Skin epidermis (tissue), 12 donors: ENCODE measurements at regions not wholly inside any gene's neighbourhood (a gene's known extent, or its start where the extent isn't known, plus 50 kb on each side); places are given as distances from the start of the nearest gene placed in this dataset.
A peak's percentile ranks its signal among the peaks of the same experiment; 100 is the strongest.
"Not testable (repeated sequence)": the region's sequence is repeated elsewhere in the genome, so short reads cannot be mapped to it uniquely, and the experiment has no call there.

Source experiments
- H3K27ac ChIP-seq, 21 experiments: fragments of 200-600 bp; sonication (generic) in 11 of 21; one replicate each; pipeline ENCODE4 v1.5.0; 2020; ENCODE audit warnings: mild to moderate bottlenecking in 3 of 21, inconsistent platforms in 2 of 21, moderate library complexity in 2 of 21
- H3K4me3 ChIP-seq, 7 experiments: fragments of 200-600 bp; sonication (generic) in 2 of 7; one replicate each; pipeline ENCODE4 v1.5.0; 2020; ENCODE audit warnings: inconsistent platforms in 2 of 7, mild to moderate bottlenecking in 2 of 7, moderate library complexity in 1 of 7

DNA sequence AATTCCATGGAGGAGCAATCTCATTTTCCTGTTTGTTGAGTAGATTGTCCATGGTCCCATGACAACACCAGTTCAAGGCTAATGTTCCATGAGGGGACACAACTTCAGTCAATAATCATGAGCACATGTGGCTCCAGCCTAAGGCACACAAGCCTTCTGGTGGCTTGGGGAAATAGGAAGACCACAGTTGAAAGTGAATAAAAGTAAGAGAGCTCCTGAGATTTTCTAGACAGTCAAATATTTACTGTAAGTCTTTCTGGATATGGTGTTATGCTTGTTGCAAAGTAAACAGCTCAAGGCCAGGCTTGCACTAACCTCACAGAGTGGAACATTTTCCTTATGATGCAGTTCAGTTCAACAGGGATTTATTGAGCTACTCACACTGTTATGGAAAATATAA, 206.9 kb upstream of the SLC38A2 start:
- no peak overlapping the region for H3K27ac ChIP-seq
- H3K4me3 ChIP-seq: no peak overlapping the region

DNA sequence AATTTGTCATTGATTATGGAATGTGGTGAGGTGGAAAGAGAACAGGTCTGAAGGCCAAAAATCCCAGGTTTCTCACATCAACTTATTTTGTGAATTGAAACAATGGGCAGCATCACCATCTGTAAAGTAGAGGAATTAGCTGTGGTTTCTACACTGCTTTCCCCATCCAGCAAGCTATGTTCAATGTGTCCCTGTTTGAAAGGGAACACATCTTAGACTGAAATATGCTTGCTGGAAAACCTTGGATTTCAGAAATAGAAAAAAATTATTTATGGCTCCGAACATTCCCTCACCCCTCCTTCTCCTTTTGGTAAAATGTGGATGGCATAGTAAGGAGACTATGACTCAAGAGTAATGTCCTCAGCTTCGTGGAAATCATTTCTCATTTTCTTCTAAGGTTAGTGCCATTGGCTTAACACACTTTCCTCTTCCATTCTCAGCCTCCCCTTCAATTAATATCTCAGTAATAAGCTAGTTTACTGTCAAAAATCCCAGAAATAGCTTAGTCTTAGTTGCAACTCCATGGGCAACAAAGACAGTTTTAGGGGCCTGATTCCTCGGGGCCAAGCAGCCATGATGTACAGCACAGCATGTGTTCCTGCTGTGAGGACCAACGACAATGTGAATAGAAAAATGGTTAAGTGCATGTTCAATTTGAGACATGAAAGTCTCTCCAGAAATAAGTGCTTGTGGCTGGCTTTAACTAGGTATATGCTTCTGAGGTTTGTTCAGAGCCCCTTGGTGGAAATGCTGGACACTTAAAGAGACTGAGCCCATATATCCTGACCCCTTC, 205.8 kb upstream of the SLC38A2 start:
- H3K4me3 ChIP-seq: no peak overlapping the region
- H3K27ac ChIP-seq: peak overlapping the region in 6 of 21 experiments; percentile 1 to 66 (median 42)

DNA sequence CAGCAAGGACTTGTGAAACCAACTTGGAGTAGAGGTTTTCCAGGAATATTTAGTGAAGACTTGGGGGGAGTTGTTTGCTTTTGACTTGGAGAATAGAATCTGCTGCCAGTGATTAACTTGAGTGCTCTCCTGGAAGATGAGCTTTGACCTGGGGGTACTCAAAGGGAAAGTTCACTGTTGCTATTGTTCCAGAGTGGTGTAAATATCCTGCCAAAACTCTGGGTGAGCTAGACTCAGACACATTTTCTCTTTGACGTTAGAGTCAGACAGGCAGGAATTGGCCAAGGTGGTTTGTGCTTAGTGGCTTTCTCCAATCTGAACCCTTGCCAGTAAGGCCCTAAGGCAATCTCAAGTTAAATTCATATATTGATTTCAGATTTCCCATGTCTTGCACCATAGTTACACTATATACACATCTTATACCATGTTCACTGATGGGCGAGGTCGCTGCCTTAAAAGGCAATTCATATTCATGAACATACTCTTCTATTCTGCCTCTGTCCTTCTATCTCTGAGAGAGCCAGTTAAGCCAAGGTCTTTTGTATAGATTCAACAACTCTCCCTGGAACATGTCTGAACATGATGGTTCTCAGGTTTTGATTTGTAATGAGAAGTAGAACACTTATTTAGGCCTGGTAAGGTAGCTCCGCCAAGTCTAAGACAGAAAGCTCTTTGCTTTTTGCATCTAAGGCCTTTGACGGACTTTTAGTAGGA, 204.6 kb upstream of the SLC38A2 start:
- Histone ChIP-seq H3K27ac (peak overlapping the region in 8 of 21 experiments; percentile 5 to 66 (median 42)), H3K4me3 (no peak overlapping the region)

DNA sequence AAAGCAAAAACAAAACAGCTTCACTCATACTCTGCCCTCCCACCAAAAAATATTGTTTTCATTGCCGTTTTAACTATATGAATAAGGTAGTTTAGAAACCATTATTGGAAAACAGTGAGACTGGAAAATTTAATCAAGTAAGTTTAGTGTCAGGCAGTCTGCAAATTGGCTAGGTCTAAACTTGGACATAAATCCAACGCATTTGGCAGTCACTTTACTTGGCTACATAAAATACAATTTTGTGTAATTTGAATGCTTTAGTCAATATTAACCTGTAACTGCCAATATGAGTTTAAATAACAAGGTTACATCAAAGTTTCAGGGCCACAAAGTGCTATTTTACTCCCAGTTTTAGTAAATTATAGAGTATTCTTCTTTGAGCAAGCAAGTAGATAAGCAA, 202.3 kb upstream of the SLC38A2 start:
- H3K4me3 ChIP-seq: no peak overlapping the region
- no peak overlapping the region for H3K27ac ChIP-seq

DNA sequence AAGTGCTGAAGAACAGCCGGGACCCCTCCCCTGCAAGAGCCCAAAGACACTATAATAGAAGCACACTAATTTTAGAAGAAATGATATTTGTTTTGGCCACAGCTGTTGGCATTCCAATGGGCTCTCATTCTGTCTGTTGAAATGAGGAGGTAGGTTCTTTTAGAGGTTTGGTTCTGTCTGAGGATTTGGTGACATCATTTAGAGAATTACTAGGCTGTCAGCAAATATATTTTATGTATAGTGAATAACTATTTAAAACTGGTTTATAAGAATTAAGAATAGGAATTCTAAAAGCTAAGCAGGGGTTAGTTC, 200.7 kb upstream of the SLC38A2 start:
- H3K27ac ChIP-seq: no peak overlapping the region
- no peak overlapping the region for H3K4me3 ChIP-seq

DNA sequence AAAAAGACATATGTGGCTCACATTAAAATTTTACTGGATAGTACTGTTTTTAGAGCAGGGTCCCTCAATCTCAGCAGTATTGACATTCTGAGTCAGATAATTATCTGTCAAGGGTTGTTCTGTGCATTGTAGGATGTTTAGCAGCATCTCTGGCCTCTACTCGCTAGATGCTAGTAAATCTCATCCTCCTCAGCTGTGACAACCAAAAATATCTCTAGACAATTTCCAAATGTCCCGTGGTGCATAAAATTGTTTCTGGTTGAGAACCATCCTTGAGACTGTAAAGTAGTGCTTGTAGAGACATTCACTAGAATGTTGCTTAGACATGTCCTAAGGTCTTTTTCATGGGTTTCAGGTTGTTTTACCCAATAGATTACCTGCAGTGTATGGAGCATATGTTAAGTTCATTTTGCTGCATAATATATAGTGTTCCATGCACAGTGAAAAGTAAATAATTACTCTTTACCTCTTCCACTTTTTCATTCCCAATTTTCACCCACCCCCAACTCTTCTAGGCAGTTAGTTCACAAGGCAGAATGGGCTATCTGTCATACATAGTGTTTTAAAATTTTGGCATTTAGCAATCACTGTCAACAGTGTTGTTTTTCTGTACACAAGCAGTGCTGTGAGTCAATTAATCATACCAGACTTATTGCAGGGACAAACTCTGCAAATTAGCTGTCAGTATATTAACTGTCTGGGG, 200.2 kb upstream of the SLC38A2 start:
- Histone ChIP-seq H3K27ac (no peak overlapping the region), H3K4me3 (no peak overlapping the region)

DNA sequence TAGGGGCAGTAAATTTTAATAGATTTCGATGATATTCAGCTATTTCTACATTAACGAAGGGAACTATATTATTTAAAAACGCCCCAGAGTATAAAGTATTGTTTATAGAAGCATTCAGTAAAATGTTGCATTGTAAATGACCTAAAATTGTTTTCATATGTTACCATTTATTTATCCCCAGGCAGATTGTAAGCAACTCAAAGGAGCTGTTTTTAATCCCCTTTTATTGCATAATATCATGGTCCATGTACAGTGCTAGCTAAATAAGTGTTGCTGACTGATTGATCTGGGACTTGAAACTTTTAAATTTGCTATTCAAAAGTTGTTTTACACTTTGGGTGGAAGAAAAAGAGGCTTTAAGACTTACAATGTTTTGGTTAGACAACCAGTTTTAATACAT, 199.0 kb upstream of the SLC38A2 start:
- H3K27ac ChIP-seq: no peak overlapping the region
- H3K4me3 ChIP-seq: no peak overlapping the region

DNA sequence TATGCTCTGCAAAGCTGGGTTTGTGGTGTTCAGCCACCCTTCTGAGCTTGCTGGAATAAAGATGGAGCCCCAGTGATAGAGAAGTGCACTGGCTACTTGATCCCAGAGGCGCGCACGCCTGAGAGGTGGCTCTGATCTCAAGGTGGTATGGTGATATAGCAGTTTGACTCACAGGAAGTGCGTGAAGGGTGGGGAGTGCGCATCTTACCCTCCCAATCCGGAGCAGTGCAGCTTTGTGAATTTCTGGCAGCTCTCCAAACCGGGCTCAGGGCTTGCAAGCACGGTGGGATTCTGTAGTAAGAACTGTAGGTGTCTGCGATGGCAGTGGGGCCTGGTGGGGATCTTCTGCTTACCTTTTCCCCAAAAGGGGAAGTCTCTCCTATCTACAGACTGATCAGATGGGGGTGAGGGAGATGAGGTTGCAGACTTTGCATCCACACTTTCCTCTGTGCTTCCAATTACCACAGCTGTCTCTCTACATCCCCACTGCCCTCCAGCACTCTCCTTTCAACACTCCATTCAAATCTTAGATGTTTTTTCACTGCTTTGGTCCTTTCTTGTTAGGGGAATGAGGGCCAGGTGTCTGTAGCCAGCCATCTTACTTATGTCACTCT, 197.4 kb upstream of the SLC38A2 start:
- H3K27ac ChIP-seq: no peak overlapping the region
- no peak overlapping the region for H3K4me3 ChIP-seq

DNA sequence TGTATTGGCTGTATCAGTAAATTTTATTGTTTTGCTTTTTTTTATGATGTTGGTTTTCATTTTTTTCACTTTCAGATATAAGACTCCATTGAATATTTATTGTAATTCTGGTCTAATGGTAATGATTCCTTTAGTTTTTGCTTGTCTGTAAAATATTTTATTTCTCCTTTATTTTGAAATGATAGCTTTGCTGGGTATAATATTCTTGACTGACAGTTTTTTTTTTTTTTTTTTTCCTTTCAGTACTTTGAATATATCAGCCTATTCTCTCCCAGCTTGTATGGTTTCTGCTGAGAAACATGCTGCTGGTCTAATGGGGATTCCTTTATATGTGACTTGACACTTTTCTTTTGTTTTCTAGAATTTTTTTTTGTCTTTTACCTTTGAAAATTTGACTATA, 195.1 kb upstream of the SLC38A2 start:
- Histone ChIP-seq H3K27ac (no peak overlapping the region), H3K4me3 (no peak overlapping the region)

DNA sequence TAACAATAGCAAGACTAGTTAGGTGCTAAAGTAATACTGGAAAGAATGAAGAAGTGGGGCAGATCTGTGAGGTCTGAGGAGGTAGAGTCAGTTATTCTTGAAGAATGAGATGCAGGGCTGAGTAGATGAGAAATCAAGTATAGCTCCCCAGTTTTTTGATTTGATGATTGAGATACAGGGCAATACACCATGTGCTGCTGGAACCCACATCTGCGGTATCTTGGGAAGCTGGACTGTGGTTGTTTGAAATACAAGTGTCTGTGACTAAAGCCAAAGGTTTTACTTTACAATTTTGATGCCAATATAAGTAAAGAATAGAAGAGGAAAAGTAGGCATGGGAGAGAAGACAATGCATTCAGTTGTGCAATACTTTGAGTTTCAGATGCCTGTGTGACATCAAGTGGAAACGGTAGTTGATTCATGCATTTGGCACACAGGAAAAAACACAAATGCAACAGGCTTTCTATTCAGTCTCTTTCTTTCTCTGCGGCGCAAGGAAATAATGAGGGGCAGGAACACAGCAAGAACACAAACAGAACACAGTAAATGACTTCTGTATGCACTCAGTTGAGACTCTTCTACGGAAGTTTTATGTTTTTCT, 190.2 kb upstream of the SLC38A2 start:
- H3K27ac ChIP-seq: peak overlapping the region in 17 of 21 experiments; percentile 1 to 70 (median 54)

DNA sequence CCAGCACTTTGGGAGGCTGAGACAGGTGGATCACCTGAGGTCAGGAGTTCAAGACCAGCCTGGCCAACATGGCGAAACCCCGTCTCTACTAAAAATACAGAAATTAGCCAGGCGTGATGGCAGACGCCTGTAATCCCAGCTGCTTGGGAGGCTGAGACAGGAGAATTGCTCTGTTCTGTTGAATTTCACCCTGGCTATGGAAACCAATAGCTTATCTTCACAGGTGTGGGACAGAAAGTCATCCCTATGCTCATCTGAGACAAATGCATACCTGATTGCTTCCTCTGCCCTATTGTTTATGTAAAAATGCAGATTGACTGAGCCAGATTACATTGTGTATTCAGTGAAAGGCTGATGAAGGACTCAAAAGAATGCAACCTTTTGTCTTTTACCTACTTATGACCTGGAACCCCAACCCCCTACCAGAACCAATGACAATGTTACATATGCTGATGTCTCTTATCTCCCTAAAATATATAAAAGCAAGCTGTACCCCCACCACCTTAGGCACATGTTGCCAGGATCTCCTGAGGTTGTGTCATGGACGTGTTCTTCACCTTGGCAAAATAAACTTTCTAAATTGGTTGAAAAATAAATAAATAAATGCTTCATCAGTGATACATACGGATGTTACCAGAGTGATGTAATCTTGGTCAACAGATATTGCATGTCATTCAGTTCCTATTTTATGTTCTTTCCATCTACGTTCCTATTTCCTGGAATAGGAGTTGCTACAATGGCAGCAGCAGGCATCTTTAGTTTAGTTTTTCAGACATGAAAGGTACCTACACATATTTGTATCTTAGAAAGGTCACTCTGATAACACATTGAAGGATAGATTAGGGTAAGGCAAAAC, 189.4 kb upstream of the SLC38A2 start:
- H3K4me3 ChIP-seq: not testable (repeated sequence)
- H3K27ac ChIP-seq: peak overlapping the region in 16 of 21 experiments; percentile 1 to 70 (median 54)

More for the DNA sequence above, 190.2 kb upstream of the SLC38A2 start:
- no peak overlapping the region for H3K4me3 ChIP-seq

DNA sequence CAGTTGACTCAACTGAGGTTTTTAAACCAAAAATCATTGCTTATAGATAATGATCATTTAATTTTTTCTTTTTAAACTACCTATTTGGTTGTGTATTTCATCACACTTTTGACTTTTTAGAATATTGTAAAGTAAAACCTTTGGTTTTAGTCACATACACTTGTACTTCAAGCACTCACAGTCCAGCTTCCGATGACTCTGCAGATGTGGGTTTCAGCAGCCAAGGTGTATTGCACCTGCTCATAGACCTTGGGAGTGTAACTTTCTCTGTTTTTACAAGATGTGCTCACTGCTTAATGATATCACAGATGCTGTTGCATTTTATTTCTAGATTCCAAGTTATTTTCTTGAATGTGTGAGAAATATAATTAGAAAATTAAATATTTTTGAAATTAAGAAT, 188.3 kb upstream of the SLC38A2 start:
- Histone ChIP-seq H3K4me3 (no peak overlapping the region), H3K27ac (peak overlapping the region in 7 of 21 experiments; percentile 47 to 84 (median 76))

DNA sequence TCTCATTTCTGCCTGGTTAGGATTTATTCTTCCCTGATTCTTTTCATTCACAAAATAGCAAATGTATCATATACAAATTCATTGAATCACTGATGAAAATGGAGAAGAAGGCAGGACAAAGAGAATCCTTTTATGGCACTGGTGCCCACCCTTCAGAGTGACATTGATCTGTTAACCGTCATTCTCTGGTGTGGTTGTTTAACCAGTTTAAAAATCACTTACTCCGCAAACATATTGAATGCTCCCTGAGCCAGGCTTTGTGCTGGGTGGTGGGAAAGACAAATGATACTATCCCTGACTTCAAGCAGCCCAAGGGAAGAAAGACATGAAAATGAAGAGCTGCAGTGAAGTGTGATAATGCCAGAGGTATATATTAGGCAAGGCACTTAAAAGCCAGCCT, 187.5 kb upstream of the SLC38A2 start:
- no peak overlapping the region for H3K4me3 ChIP-seq
- peak overlapping the region in 19 of 21 experiments; percentile 14 to 84 (median 69) for H3K27ac ChIP-seq

DNA sequence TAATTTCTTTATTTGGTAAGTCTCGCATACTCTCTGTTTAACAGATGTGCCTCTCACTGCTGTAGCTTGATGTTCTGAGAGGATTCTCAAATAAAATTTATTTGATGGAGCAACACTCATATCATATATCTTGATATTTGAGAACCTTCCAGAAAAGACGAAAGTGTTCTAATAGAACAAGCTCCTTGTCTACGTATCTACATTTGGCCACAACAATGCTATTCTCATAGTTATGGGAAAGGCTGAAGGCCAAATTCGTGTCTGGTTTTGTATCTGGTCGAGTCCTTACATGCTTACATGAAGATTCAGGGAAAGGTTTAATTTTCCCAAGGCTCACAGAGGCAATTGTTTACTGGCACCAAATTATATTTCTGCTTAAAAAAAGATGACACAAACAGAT, 186.7 kb upstream of the SLC38A2 start:
- Histone ChIP-seq H3K27ac (peak overlapping the region in 19 of 21 experiments; percentile 14 to 84 (median 69)), H3K4me3 (no peak overlapping the region)

DNA sequence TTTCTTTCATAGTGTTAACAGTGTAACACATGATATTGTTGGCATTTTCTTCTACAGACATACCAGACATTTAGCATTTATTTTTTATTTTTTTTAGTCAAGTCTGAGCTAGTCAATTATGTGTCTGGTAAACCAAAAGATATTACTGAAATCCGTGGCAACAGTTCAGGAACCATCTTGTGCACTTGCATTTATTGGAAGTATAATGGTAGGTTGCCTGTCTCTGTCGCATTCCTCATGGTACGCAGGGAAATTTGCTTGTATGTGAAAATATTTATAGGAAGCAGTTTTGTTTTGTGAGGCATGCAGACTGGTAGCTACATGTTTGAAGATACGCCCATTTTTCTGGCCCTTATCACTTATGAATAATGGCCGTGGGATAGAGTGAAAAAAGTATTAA, 186.1 kb upstream of the SLC38A2 start:
- Histone ChIP-seq H3K4me3 (no peak overlapping the region), H3K27ac (peak overlapping the region in 19 of 21 experiments; percentile 14 to 84 (median 69))

DNA sequence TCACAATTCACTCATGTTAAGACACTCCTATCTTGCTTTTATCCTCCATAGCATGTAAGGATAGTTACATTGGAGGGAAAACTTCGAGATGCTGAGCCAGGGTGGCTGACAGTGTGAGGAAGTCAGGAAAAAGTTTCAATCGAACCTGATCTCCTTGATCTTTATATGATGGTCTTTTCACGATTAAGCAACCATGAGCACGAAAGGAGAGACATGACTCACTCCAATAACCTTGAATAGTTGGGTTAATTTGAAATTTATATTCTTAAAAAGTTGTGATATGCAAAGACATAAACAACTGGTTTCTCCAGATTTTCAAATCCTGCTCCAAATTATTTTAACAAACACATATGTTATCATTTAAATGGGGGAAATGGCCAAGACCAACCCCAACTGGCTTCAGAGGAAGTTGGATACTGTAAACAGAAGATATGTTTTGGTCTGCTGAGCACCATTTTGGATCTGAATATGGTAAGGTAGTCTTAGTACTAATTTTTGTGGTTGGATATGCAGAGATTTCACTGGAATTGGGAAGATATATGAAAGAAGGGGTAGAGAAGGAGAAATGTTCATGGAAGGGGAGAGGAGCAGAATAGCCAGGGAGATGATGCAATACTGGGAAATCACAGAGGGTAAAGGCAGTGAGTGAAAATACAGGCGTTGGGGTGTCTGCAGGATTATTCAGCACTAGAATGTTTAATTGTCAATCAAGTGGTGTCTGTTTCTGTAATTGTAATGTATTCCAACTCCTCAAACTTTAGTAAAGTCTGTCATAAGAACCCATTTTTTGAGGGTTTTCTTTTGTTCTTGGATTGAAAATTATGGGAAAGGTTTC, 185.2 kb upstream of the SLC38A2 start:
- no peak overlapping the region for H3K4me3 ChIP-seq
- peak overlapping the region in 20 of 21 experiments; percentile 33 to 84 (median 72) for H3K27ac ChIP-seq

DNA sequence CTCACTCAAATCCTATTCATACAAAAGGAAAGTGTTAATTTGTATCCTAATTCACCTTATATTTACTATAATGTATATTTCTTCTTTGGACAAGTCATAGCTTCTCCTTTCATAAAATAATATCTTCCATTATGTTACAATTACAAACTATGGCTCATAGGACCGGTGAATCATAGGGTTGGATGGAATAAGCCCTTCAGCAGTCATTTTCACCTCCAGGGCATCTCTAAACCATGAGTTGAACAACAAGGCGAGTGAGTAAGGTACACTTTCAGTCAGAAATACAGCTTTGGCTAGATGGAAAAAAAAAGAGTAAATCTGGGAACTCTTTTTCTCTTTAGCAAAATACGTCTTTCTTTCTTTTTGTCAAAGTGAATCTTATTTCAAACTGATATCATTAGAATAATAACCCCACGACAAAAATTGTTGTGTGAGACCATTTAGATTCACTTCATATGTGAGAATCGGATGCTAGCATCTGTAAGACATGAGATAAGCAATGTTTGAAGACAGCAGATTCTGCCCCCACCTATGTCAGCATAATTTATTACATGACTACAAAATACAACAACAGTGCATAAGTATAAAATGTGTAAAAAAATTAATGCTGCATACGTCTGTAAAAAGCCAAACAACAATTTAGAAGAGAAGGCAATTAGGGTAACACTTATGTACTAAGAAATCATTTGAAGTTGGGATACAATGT, 184.4 kb upstream of the SLC38A2 start:
- peak overlapping the region in 20 of 21 experiments; percentile 3 to 84 (median 72) for H3K27ac ChIP-seq
- H3K4me3 ChIP-seq: no peak overlapping the region
